Neuronal stem cell (in vitro differentiated cells): ENCODE measurements at regions not wholly inside any gene's neighbourhood (a gene's known extent, or its start where the extent isn't known, plus 50 kb on each side); places are given as distances from the start of the nearest gene placed in this dataset.

Experiments used
- DNase-seq: peaks from one replicate; pipeline ENCODE4 v3.0.0-alpha.2; 2013; ENCODE audit warnings: low spot score
- H2AFZ ChIP-seq: one replicate; pipeline ENCODE4 v1.6.1; 2013; ENCODE audit warnings: mild to moderate bottlenecking, low read length, inconsistent platforms
- H2AK5ac ChIP-seq: 2 replicates; pipeline ENCODE4 v1.6.1; 2013; ENCODE audit warnings: low read depth, mild to moderate bottlenecking, inconsistent platforms, low read length, moderate library complexity, mixed read lengths
- H2BK120ac ChIP-seq: 2 replicates; pipeline ENCODE4 v1.6.1; 2013; ENCODE audit warnings: low read depth, mild to moderate bottlenecking, inconsistent platforms, low read length, moderate library complexity, mixed read lengths
- H2BK12ac ChIP-seq: one replicate; pipeline ENCODE4 v1.6.1; 2013; ENCODE audit warnings: low read length, inconsistent platforms
- H2BK15ac ChIP-seq: 2 replicates; pipeline ENCODE4 v1.6.1; 2013; ENCODE audit warnings: mild to moderate bottlenecking, low read length, inconsistent platforms, mixed read lengths
- H2BK5ac ChIP-seq: one replicate; pipeline ENCODE4 v1.6.1; 2013; ENCODE audit warnings: inconsistent platforms, mild to moderate bottlenecking, low read length, moderate library complexity
- H3K14ac ChIP-seq: one replicate; pipeline ENCODE4 v1.6.1; 2013; ENCODE audit warnings: low read length, inconsistent platforms
- H3K18ac ChIP-seq: 2 replicates; pipeline ENCODE4 v1.6.1; 2013; ENCODE audit warnings: low read length, inconsistent platforms
- H3K23ac ChIP-seq: 2 replicates; pipeline ENCODE4 v1.6.1; 2013; ENCODE audit warnings: low read depth, mild to moderate bottlenecking, mixed read lengths, low read length, inconsistent platforms; ENCODE audit not compliant: poor library complexity
- H3K27ac ChIP-seq: replicated peaks from 3 replicates; pipeline ENCODE4 v1.5.1; 2013; ENCODE audit warnings: low read length, inconsistent platforms
- H3K27me3 ChIP-seq, 3 experiments: 2 replicates each; pipeline ENCODE4 v1.6.1; 2013; ENCODE audit warnings: low read length in 3 of 3, mild to moderate bottlenecking in 2 of 3, inconsistent platforms in 1 of 3, low read depth in 1 of 3, mixed read lengths in 1 of 3, moderate library complexity in 1 of 3; ENCODE audit not compliant: control insufficient read depth in 3 of 3, insufficient read depth in 3 of 3
- H3K36me3 ChIP-seq, 2 donors: replicated peaks in 1 of 2; 2 replicates each; pipeline ENCODE4 v1.6.1; 2013; ENCODE audit warnings: low read length in 2 of 2; ENCODE audit not compliant: control insufficient read depth in 2 of 2, insufficient read depth in 2 of 2
- H3K4ac ChIP-seq: 2 replicates; pipeline ENCODE4 v1.6.1; 2013; ENCODE audit warnings: inconsistent platforms, mild to moderate bottlenecking, low read length, moderate library complexity
- H3K4me1 ChIP-seq, 2 donors: 1 replicate in 1 of 2; 2 replicates in 1 of 2; pipeline ENCODE4 v1.6.1; 2013; ENCODE audit warnings: low read length in 2 of 2, low read depth in 1 of 2; ENCODE audit not compliant: control insufficient read depth in 2 of 2, insufficient read depth in 1 of 2
- H3K4me2 ChIP-seq: one replicate; pipeline ENCODE4 v1.6.1; 2013; ENCODE audit warnings: mild to moderate bottlenecking, low read length, inconsistent platforms; ENCODE audit not compliant: insufficient read depth, poor library complexity, severe bottlenecking
- H3K4me3 ChIP-seq, 2 donors: 2 replicates each; pipeline ENCODE4 v1.5.1; 2013; ENCODE audit warnings: low read length in 2 of 2, mild to moderate bottlenecking in 2 of 2, inconsistent platforms in 1 of 2, moderate library complexity in 1 of 2
- H3K79me1 ChIP-seq: one replicate; pipeline ENCODE4 v1.6.1; 2013; ENCODE audit warnings: low read depth, mild to moderate bottlenecking, inconsistent platforms, low read length, moderate library complexity
- H3K9ac ChIP-seq: one replicate; pipeline ENCODE4 v1.6.1; 2013; ENCODE audit warnings: mild to moderate bottlenecking, low read depth, low read length, inconsistent platforms; ENCODE audit not compliant: poor library complexity
- H3K9me3 ChIP-seq, 2 donors: replicated peaks in 1 of 2; 2 replicates each; pipeline versions ENCODE3 to v1.6.1; 2013; ENCODE audit warnings: low read length in 2 of 2, mild to moderate bottlenecking in 2 of 2, inconsistent platforms in 1 of 2, low read depth in 1 of 2, mixed read lengths in 1 of 2, moderate library complexity in 1 of 2; ENCODE audit not compliant: control insufficient read depth in 2 of 2, insufficient read depth in 1 of 2
- H4K8ac ChIP-seq: one replicate; pipeline ENCODE4 v1.6.1; 2013; ENCODE audit warnings: low read depth, mild to moderate bottlenecking, inconsistent platforms, low read length, moderate library complexity
- H4K91ac ChIP-seq: one replicate; pipeline ENCODE4 v1.6.1; 2013; ENCODE audit warnings: low read length, low read depth, mild to moderate bottlenecking, inconsistent platforms; ENCODE audit not compliant: poor library complexity
- WGBS, 2 donors: extraction: QIAGEN DNeasy Blood & Tissue Kit; methylation state at CpG; one replicate each; pipeline ENCODE4 v1.1.7; 2013; ENCODE audit warnings: missing lambda C conversion rate in 2 of 2, mixed read lengths in 1 of 2; ENCODE audit not compliant: insufficient read length in 2 of 2, insufficient replicate concordance in 1 of 2; ENCODE audit errors: extremely low coverage in 2 of 2; 5-methylcytosine and 5-hydroxymethylcytosine counted together

- no peak overlapping the region for H3K18ac ChIP-seq
- no peak overlapping the region for H3K4me2 ChIP-seq
- no peak overlapping the region for H3K4ac ChIP-seq
- H2AFZ ChIP-seq: no peak overlapping the region
- no peak overlapping the region for H2BK5ac ChIP-seq
- H2BK15ac ChIP-seq: no peak overlapping the region
- H3K23ac ChIP-seq: no peak overlapping the region
- H3K4me1 ChIP-seq: no peaks in the 10 kb centered on the region
- no peak overlapping the region for H2BK12ac ChIP-seq
- H4K8ac ChIP-seq: no peak overlapping the region
- H2BK120ac ChIP-seq: no peak overlapping the region
- no peaks in the 10 kb centered on the region for H3K9me3 ChIP-seq
- no peak overlapping the region for H3K9ac ChIP-seq
- no peak overlapping the region for H3K4me3 ChIP-seq
- no CpG with 5 or more reads among the region's 5 CpGs for WGBS, 2 donors
- H4K91ac ChIP-seq: no peak overlapping the region
- no peak overlapping the region for H3K27ac ChIP-seq
- no peaks in the 10 kb centered on the region for H3K79me1 ChIP-seq
- H3K36me3 ChIP-seq: no peaks in the 10 kb centered on the region
- DNase-seq: no peak
- H3K27me3 ChIP-seq: no peaks in the 10 kb centered on the region
- H2AK5ac ChIP-seq: no peak overlapping the region
- H3K14ac ChIP-seq: peak overlapping the region; percentile 14
Measured at GRCh38 chr5:74240783-74241750, 399.5 kb downstream of the ENC1 start.

DNA sequence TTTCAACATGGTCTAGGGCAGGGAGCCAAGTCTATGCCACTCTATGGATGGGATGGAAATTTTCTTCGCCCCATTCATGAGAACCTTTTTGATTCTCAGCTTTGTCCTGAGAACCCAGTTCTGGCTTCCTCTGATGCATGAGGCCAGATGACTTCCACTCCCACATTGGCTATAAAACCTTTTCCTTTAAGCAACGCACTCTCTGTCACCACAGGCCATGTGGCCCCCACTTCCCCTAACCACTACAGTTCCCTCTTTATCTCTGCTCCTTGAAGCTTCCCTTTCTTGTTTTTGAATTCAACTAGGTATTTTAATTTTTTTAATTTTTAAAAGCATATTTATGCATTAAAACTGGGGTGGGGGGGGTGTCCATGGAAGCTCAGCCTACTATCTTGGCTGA, 401.3 kb downstream of the ENC1 start:
- Histone ChIP-seq H3K79me1 (no peaks in the 10 kb centered on the region), H3K4me3 (no peak overlapping the region), H3K9me3 (no peaks in the 10 kb centered on the region), H3K4me1 (no peaks in the 10 kb centered on the region), H3K27ac (no peak overlapping the region), H2BK120ac (no peak overlapping the region), H4K91ac (no peak overlapping the region), H3K4ac (no peak overlapping the region), H3K36me3 (no peaks in the 10 kb centered on the region), H3K4me2 (no peak overlapping the region), H3K18ac (no peak overlapping the region), H2BK12ac (no peak overlapping the region), H2AFZ (no peak overlapping the region), H3K14ac (no peak overlapping the region), H2AK5ac (no peak overlapping the region), H2BK5ac (no peak overlapping the region), H3K27me3 (no peaks in the 10 kb centered on the region), H4K8ac (no peak overlapping the region), H3K23ac (no peak overlapping the region), H3K9ac (no peak overlapping the region), H2BK15ac (no peak overlapping the region)
- no CpG with 5 or more reads among the region's 2 CpGs for WGBS, 2 donors
- no peak for DNase-seq

- Histone ChIP-seq H2BK5ac (no peak overlapping the region), H4K8ac (no peak overlapping the region), H3K4me3 (no peak overlapping the region), H2BK12ac (no peak overlapping the region), H3K79me1 (no peaks in the 10 kb centered on the region), H3K4ac (no peak overlapping the region), H3K4me1 (peaks cover 0 to 4% of the 10 kb centered on the region in 2 donors), H2BK15ac (no peak overlapping the region), H3K9ac (no peak overlapping the region), H3K23ac (no peak overlapping the region), H3K27me3 (no peaks in the 10 kb centered on the region), H3K9me3 (no peaks in the 10 kb centered on the region), H2BK120ac (no peak overlapping the region), H2AK5ac (no peak overlapping the region), H4K91ac (no peak overlapping the region), H3K18ac (no peak overlapping the region), H3K36me3 (no peaks in the 10 kb centered on the region), H2AFZ (no peak overlapping the region), H3K27ac (no peak overlapping the region), H3K4me2 (no peak overlapping the region), H3K14ac (no peak overlapping the region)
- WGBS, 2 donors: no CpG with 5 or more reads among the region's 3 CpGs
- DNase-seq: no peak
Measured at GRCh38 chr5:74237571-74238145, 402.9 kb downstream of the ENC1 start.

DNA sequence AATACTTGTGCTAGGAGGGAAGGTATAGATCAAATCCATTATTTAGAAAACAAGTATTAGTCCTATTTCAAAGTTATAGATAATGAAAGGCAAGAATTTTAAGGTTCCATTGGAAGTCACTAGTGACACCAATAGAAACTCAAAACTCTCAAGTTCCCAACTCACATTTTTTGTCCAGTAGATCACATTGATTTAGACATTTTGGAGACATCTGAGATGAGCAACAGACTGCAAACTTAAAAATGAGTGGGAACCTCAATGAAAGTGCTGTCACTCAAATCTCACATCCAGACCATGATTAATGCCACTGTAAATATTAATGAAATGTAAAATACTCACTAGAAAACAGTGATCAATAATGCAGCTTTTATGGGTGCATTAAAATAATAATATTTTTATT, 405.0 kb downstream of the ENC1 start:
- Histone ChIP-seq H4K91ac (no peak overlapping the region), H3K9ac (no peak overlapping the region), H4K8ac (no peak overlapping the region), H3K4me1 (peaks cover 6 to 11% of the 10 kb centered on the region in 2 donors), H3K4me2 (no peak overlapping the region), H3K36me3 (no peaks in the 10 kb centered on the region), H2BK15ac (no peak overlapping the region), H3K23ac (no peak overlapping the region), H2BK120ac (no peak overlapping the region), H2BK5ac (no peak overlapping the region), H3K9me3 (no peaks in the 10 kb centered on the region), H2AFZ (no peak overlapping the region), H2AK5ac (no peak overlapping the region), H3K4me3 (no peak overlapping the region), H3K79me1 (no peaks in the 10 kb centered on the region), H2BK12ac (no peak overlapping the region), H3K14ac (no peak overlapping the region), H3K4ac (no peak overlapping the region), H3K27ac (no peak overlapping the region), H3K27me3 (no peaks in the 10 kb centered on the region), H3K18ac (no peak overlapping the region)
- no peak for DNase-seq
